ENCODE measurements at regions not wholly inside any gene's neighbourhood (a gene's known extent, or its start where the extent isn't known, plus 50 kb on each side); places are given as distances from the start of the nearest gene placed in this dataset.

- no peak for TF ChIP-seq CTCF (conservative IDR thresholded peaks at IDR 0.05; ENCODE audit: low read depth)
- ChIA-PET CTCF (no interaction called here), POLR2A (ENCODE audit: low non-redundant PET) (no interaction called here)
- no peak overlapping the region for H3K27ac ChIP-seq
- no peak for DNase-seq (ENCODE audit: low spot score)
Measured at GRCh38 chr7:118496138-118496644, 271.7 kb downstream of the ANKRD7 start.

GRCh38 chr7:118502235-118502634 lies 277.7 kb downstream of the ANKRD7 start:
- CTCF ChIA-PET: no interaction called here
- POLR2A ChIA-PET (ENCODE audit: low non-redundant PET): no interaction called here
- TF ChIP-seq CTCF (conservative IDR thresholded peaks at IDR 0.05; ENCODE audit: low read depth): no peak
- no peak overlapping the region for H3K27ac ChIP-seq
- no peak for DNase-seq (ENCODE audit: low spot score)

GRCh38 chr7:118511146-118511545 lies 286.6 kb downstream of the ANKRD7 start:
- TF ChIP-seq CTCF (conservative IDR thresholded peaks at IDR 0.05; ENCODE audit: low read depth): no peak
- DNase-seq (ENCODE audit: low spot score): no peak
- POLR2A ChIA-PET (ENCODE audit: low non-redundant PET): no interaction called here
- H3K27ac ChIP-seq: no peak overlapping the region
- CTCF ChIA-PET: no interaction called here

GRCh38 chr7:118517275-118517674 lies 292.8 kb downstream of the ANKRD7 start:
- no peak for TF ChIP-seq CTCF (conservative IDR thresholded peaks at IDR 0.05; ENCODE audit: low read depth)
- CTCF ChIA-PET: no interaction called here

GRCh38 chr7:118525020-118525419 lies 300.5 kb downstream of the ANKRD7 start:
- ChIA-PET POLR2A (ENCODE audit: low non-redundant PET) (no interaction called here), CTCF (no interaction called here)
- no peak for TF ChIP-seq CTCF (conservative IDR thresholded peaks at IDR 0.05; ENCODE audit: low read depth)
- no peak for DNase-seq (ENCODE audit: low spot score)
- no peak overlapping the region for H3K27ac ChIP-seq

More at GRCh38 chr7:118517275-118517674, 292.8 kb downstream of the ANKRD7 start:
- POLR2A ChIA-PET (ENCODE audit: low non-redundant PET): no interaction called here
- no peak for DNase-seq (ENCODE audit: low spot score)
- H3K27ac ChIP-seq: no peak overlapping the region

- H3K27ac ChIP-seq: no peak overlapping the region
- ChIA-PET CTCF (no interaction called here), POLR2A (ENCODE audit: low non-redundant PET) (no interaction called here)
- TF ChIP-seq CTCF (conservative IDR thresholded peaks at IDR 0.05; ENCODE audit: low read depth): no peak
- no peak for DNase-seq (ENCODE audit: low spot score)
Measured at GRCh38 chr7:118531566-118531965, 307.1 kb downstream of the ANKRD7 start.

- no peak for TF ChIP-seq CTCF (conservative IDR thresholded peaks at IDR 0.05; ENCODE audit: low read depth)
- CTCF ChIA-PET: no interaction called here
- DNase-seq (ENCODE audit: low spot score): no peak
- POLR2A ChIA-PET (ENCODE audit: low non-redundant PET): no interaction called here
- no peak overlapping the region for H3K27ac ChIP-seq
Measured at GRCh38 chr7:118559207-118559606, 334.7 kb downstream of the ANKRD7 start.

Data from RWPE1 (cell line).